ENCODE measurements at regions not wholly inside any gene's neighbourhood (a gene's known extent, or its start where the extent isn't known, plus 50 kb on each side); places are given as distances from the start of the nearest gene placed in this dataset.

GRCh38 chr1:185672719-185673360 is 61.4 kb upstream of the HMCN1 start:
- Mint-ChIP-seq H3K4me3 (no peak overlapping the region), H3K4me1 (no peaks in the 10 kb centered on the region), H3K36me3 (ENCODE audit: low read depth) (no peaks in the 10 kb centered on the region), H3K9me3 (no peaks in the 10 kb centered on the region), H3K27me3 (ENCODE audit: low read depth) (no peaks in the 10 kb centered on the region), H3K27ac (ENCODE audit: unreplicated experiment) (peak overlapping the region; percentile 27)
- no peak for DNase-seq (ENCODE audit: low read depth, low spot score)
- TF ChIP-seq CTCF (conservative IDR thresholded peaks at IDR 0.05) = no peak

DNA sequence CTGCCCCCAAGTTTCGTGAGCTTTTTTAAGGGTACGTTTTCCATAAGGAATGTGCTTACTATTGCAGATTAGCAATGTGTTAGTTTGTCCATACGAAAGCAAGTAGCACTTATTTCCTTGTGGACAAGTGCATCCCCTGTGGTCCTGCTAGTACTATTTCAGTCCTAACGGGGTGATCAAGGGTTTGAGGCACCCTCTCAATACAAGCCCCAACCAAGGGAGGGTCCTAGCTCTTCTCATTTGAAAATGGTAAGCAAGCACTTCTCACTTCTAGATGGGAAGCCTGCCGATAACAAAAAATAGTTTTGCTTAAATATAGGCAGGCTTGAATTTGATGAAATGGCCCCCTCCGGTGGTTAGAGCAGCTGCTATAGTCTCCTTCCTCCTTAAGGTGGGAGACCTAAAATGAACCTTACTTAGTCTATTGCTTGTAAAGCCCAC is 64.0 kb upstream of the HMCN1 start:
- H3K9me3 Mint-ChIP-seq = no peaks in the 10 kb centered on the region
- no peak overlapping the region for H3K27ac Mint-ChIP-seq (ENCODE audit: unreplicated experiment)
- peak; percentile 68 for TF ChIP-seq CTCF (conservative IDR thresholded peaks at IDR 0.05)
- no peak overlapping the region for H3K4me3 Mint-ChIP-seq
- H3K36me3 Mint-ChIP-seq (ENCODE audit: low read depth) = no peaks in the 10 kb centered on the region
- DNase-seq (ENCODE audit: low read depth, low spot score) = peak; percentile 35
- no peaks in the 10 kb centered on the region for H3K27me3 Mint-ChIP-seq (ENCODE audit: low read depth)
- H3K4me1 Mint-ChIP-seq = peaks cover 5% of the 10 kb centered on the region

- no peak for DNase-seq (ENCODE audit: low read depth, low spot score)
- Mint-ChIP-seq H3K36me3 (ENCODE audit: low read depth) (no peaks in the 10 kb centered on the region), H3K27me3 (ENCODE audit: low read depth) (no peaks in the 10 kb centered on the region), H3K9me3 (no peaks in the 10 kb centered on the region), H3K4me1 (peaks cover 5% of the 10 kb centered on the region), H3K4me3 (no peak overlapping the region), H3K27ac (ENCODE audit: unreplicated experiment) (no peak overlapping the region)
- no peak for TF ChIP-seq CTCF (conservative IDR thresholded peaks at IDR 0.05)
Observed at GRCh38 chr1:185668013-185668412, 66.2 kb upstream of the HMCN1 start.

GRCh38 chr1:185666582-185666981 is 67.6 kb upstream of the HMCN1 start:
- Mint-ChIP-seq H3K36me3 (ENCODE audit: low read depth) (no peaks in the 10 kb centered on the region), H3K27ac (ENCODE audit: unreplicated experiment) (no peak overlapping the region), H3K9me3 (no peaks in the 10 kb centered on the region), H3K4me3 (no peak overlapping the region), H3K27me3 (ENCODE audit: low read depth) (no peaks in the 10 kb centered on the region), H3K4me1 (peaks cover 5% of the 10 kb centered on the region)
- no peak for TF ChIP-seq CTCF (conservative IDR thresholded peaks at IDR 0.05)
- no peak for DNase-seq (ENCODE audit: low read depth, low spot score)

GRCh38 chr1:185663771-185664296 is 70.4 kb upstream of the HMCN1 start:
- H3K36me3 Mint-ChIP-seq (ENCODE audit: low read depth) = no peaks in the 10 kb centered on the region

More at GRCh38 chr1:185663771-185664296, 70.4 kb upstream of the HMCN1 start:
- no peak overlapping the region for H3K27ac Mint-ChIP-seq (ENCODE audit: unreplicated experiment)
- H3K27me3 Mint-ChIP-seq (ENCODE audit: low read depth) = no peaks in the 10 kb centered on the region
- H3K9me3 Mint-ChIP-seq = no peaks in the 10 kb centered on the region
- TF ChIP-seq CTCF (conservative IDR thresholded peaks at IDR 0.05) = no peak
- no peak overlapping the region for H3K4me3 Mint-ChIP-seq
- H3K4me1 Mint-ChIP-seq = peaks cover 5% of the 10 kb centered on the region
- no peak for DNase-seq (ENCODE audit: low read depth, low spot score)
